H1 (cell line): ENCODE measurements at regions not wholly inside any gene's neighbourhood (a gene's known extent, or its start where the extent isn't known, plus 50 kb on each side); places are given as distances from the start of the nearest gene placed in this dataset.

Source experiments
- CTCF ChIA-PET: fragments of 300-600 bp; sonication (Branson Sonifier 250); formaldehyde crosslinking; loops from one replicate; lab custom pipeline; 2021; ENCODE audit not compliant: partially characterized antibody; lab: Charles Lee
- POLR2A ChIA-PET: fragments of 300-600 bp; sonication (Branson Sonifier 250); formaldehyde crosslinking; loops from one replicate; lab custom pipeline; 2021; ENCODE audit warnings: inconsistent platforms; ENCODE audit not compliant: partially characterized antibody; lab: Charles Lee
- DNase-seq, 2 experiments: peaks; one replicate each; pipeline versions ENCODE4 v3.0.0 to v3.0.0-alpha.2; 2010 to 2022; ENCODE audit warnings: low spot score in 2 of 2, low read depth in 1 of 2, mixed read lengths in 1 of 2
- FAIRE-seq: peaks from 2 replicates; lab custom pipeline; 2011; peaks lifted over from hg19 to GRCh38; lab: Jason Lieb, UNC
- H2AFZ ChIP-seq: 2 replicates; pipeline ENCODE4 v1.8.1; 2012; ENCODE audit warnings: low read length, inconsistent platforms
- H2AK5ac ChIP-seq: 2 replicates; pipeline ENCODE4 v1.6.1; 2013; ENCODE audit warnings: low read depth, low read length
- H2BK120ac ChIP-seq: replicated peaks from 2 replicates; pipeline ENCODE3; 2013; ENCODE audit warnings: low read depth, low read length, inconsistent platforms
- H2BK12ac ChIP-seq: 2 replicates; pipeline ENCODE4 v1.6.1; 2013; ENCODE audit warnings: low read depth, low read length
- H2BK15ac ChIP-seq: 2 replicates; pipeline ENCODE4 v1.6.1; 2013; ENCODE audit warnings: low read length
- H2BK20ac ChIP-seq: 2 replicates; pipeline ENCODE4 v1.6.1; 2013; ENCODE audit warnings: low read length
- H2BK5ac ChIP-seq: 2 replicates; pipeline ENCODE4 v1.6.1; 2013; ENCODE audit warnings: low read depth, low read length
- H3K14ac ChIP-seq: 2 replicates; pipeline ENCODE4 v1.6.1; 2013; ENCODE audit warnings: inconsistent platforms; ENCODE audit not compliant: insufficient read length
- H3K18ac ChIP-seq: 2 replicates; pipeline ENCODE4 v1.6.1; 2013; ENCODE audit warnings: low read length; ENCODE audit errors: extremely low read depth
- H3K23ac ChIP-seq: 2 replicates; pipeline ENCODE4 v1.6.1; 2013; ENCODE audit warnings: inconsistent platforms; ENCODE audit not compliant: insufficient read length
- H3K23me2 ChIP-seq: 2 replicates; pipeline ENCODE4 v1.6.1; 2013; ENCODE audit warnings: low read depth, low read length
- H3K27ac ChIP-seq: 2 replicates; pipeline ENCODE4 v1.6.1; 2011; ENCODE audit warnings: low read depth, low read length, inconsistent platforms
- H3K27me3 ChIP-seq, 4 experiments: replicated peaks in 1 of 4; 1 replicate in 1 of 4; 2 replicates in 3 of 4; pipeline versions ENCODE4 v1.6.1 to v1.8.1; 2011 to 2013; ENCODE audit warnings: low read length in 3 of 4, mild to moderate bottlenecking in 3 of 4, inconsistent platforms in 2 of 4, mixed read lengths in 2 of 4, moderate library complexity in 1 of 4; ENCODE audit not compliant: control insufficient read depth in 3 of 4, insufficient read depth in 3 of 4; ENCODE audit errors: extremely low read depth in 1 of 4
- H3K36me3 ChIP-seq, 4 experiments: 2 replicates each; pipeline versions ENCODE4 v1.6.1 to v1.8.1; 2011 to 2013; ENCODE audit warnings: mild to moderate bottlenecking in 4 of 4, low read length in 3 of 4, moderate library complexity in 2 of 4, control low read depth in 1 of 4, inconsistent platforms in 1 of 4; ENCODE audit not compliant: insufficient read depth in 4 of 4, control insufficient read depth in 2 of 4
- H3K4ac ChIP-seq: replicated peaks from 2 replicates; pipeline ENCODE3; 2013; ENCODE audit warnings: low read length, low read depth, mixed read lengths, inconsistent platforms; ENCODE audit not compliant: insufficient read length
- H3K4me1 ChIP-seq, 4 experiments: replicated peaks in 1 of 4; 1 replicate in 1 of 4; 2 replicates in 3 of 4; pipeline versions ENCODE4 v1.6.1 to v1.8.1; 2011 to 2013; ENCODE audit warnings: low read length in 3 of 4, inconsistent platforms in 2 of 4, mixed read lengths in 1 of 4; ENCODE audit not compliant: insufficient read depth in 4 of 4, control insufficient read depth in 3 of 4
- H3K4me2 ChIP-seq, 2 experiments: 2 replicates each; pipeline versions ENCODE4 v1.6.1 to v1.8.1; 2011 to 2013; ENCODE audit warnings: low read depth in 2 of 2, low read length in 2 of 2, control low read depth in 1 of 2, inconsistent platforms in 1 of 2, mild to moderate bottlenecking in 1 of 2; ENCODE audit not compliant: insufficient read depth in 1 of 2
- H3K4me3 ChIP-seq, 4 experiments: fragments of 200-600, 300-600 bp in 1 of 4; sonication (generic), shearing (Covaris generic), sonication (Bioruptor Twin) in 1 of 4; 2 replicates each; pipeline versions ENCODE4 v1.5.1 to v1.8.1; 2011 to 2016; ENCODE audit warnings: low read length in 4 of 4, low read depth in 3 of 4, control low read depth in 2 of 4, inconsistent platforms in 2 of 4, mild to moderate bottlenecking in 2 of 4, mixed read lengths in 1 of 4, moderate library complexity in 1 of 4; ENCODE audit not compliant: insufficient read depth in 2 of 4; ENCODE audit errors: extremely low read depth in 1 of 4
- H3K56ac ChIP-seq: replicated peaks from 2 replicates; pipeline ENCODE3; 2013; ENCODE audit warnings: low read depth, mild to moderate bottlenecking, mixed read lengths, low read length, inconsistent platforms; ENCODE audit not compliant: insufficient read length
- H3K79me1 ChIP-seq: 2 replicates; pipeline ENCODE4 v1.6.1; 2013; ENCODE audit warnings: low read depth, low read length, control low read depth
- H3K79me2 ChIP-seq, 2 experiments: 2 replicates each; pipeline versions ENCODE4 v1.6.1 to v1.8.1; 2012 to 2013; ENCODE audit warnings: low read length in 2 of 2, mild to moderate bottlenecking in 2 of 2, inconsistent platforms in 1 of 2; ENCODE audit not compliant: insufficient read depth in 2 of 2, control insufficient read depth in 1 of 2
- H3K9ac ChIP-seq, 4 experiments: replicated peaks in 1 of 4; 1 replicate in 1 of 4; 2 replicates in 3 of 4; pipeline versions ENCODE4 v1.6.1 to v1.8.1; 2011 to 2013; ENCODE audit warnings: low read depth in 3 of 4, low read length in 3 of 4, control low read depth in 2 of 4, mild to moderate bottlenecking in 2 of 4, moderate library complexity in 2 of 4, inconsistent platforms in 1 of 4; ENCODE audit errors: extremely low read depth in 1 of 4
- H3K9me3 ChIP-seq, 2 experiments: 2 replicates each; pipeline versions ENCODE4 v1.6.1 to v1.8.1; 2012 to 2013; ENCODE audit warnings: mild to moderate bottlenecking in 2 of 2, moderate library complexity in 2 of 2, control low read depth in 1 of 2, inconsistent platforms in 1 of 2, low read depth in 1 of 2, low read length in 1 of 2, mixed read lengths in 1 of 2; ENCODE audit not compliant: insufficient read depth in 2 of 2
- H4K20me1 ChIP-seq, 2 experiments: replicated peaks in 1 of 2; 2 replicates each; pipeline versions ENCODE3 to v1.8.1; 2011 to 2013; ENCODE audit warnings: inconsistent platforms in 2 of 2, low read length in 2 of 2, mild to moderate bottlenecking in 1 of 2; ENCODE audit not compliant: insufficient read depth in 2 of 2, control insufficient read depth in 1 of 2
- H4K5ac ChIP-seq: 2 replicates; pipeline ENCODE4 v1.6.1; 2013; ENCODE audit warnings: low read length, low read depth, mixed read lengths, inconsistent platforms; ENCODE audit not compliant: insufficient read length
- H4K8ac ChIP-seq: 2 replicates; pipeline ENCODE4 v1.8.0; 2013; ENCODE audit warnings: mild to moderate bottlenecking, moderate library complexity, low read length, inconsistent platforms; ENCODE audit not compliant: insufficient read depth; ENCODE audit errors: extremely low read depth
- H4K91ac ChIP-seq: replicated peaks from 2 replicates; pipeline ENCODE3; 2013; ENCODE audit warnings: low read length, mixed read lengths, inconsistent platforms; ENCODE audit not compliant: insufficient read length
- ATF2 ChIP-seq: IDR thresholded peaks from 2 replicates; pipeline ENCODE4 v1.6.1; 2012; ENCODE audit warnings: low read length, inconsistent platforms
- BCL11A ChIP-seq, 2 experiments: IDR thresholded peaks; one replicate each; pipeline ENCODE4 v1.6.1; 2011; ENCODE audit warnings: low read depth in 2 of 2, low read length in 2 of 2, mild to moderate bottlenecking in 2 of 2
- BRCA1 ChIP-seq: IDR thresholded peaks from 2 replicates; pipeline ENCODE4 v1.6.1; 2012; ENCODE audit warnings: low read depth, low read length, improper control_type of control experiment
- CBX5 ChIP-seq: fragments of 300-800, 300-1000 bp; sonication (generic); IDR thresholded peaks from 2 replicates; pipeline ENCODE4 v1.7.1; 2016; ENCODE audit warnings: antibody characterized with exemption, low read length, low read depth
- CBX8 ChIP-seq: fragments of 300-800, 300-1000 bp; sonication (generic); IDR thresholded peaks from 2 replicates; pipeline ENCODE4 v1.7.1; 2016; ENCODE audit warnings: low read depth, low read length, borderline replicate concordance
- JUN ChIP-seq: IDR thresholded peaks from 2 replicates; pipeline ENCODE4 v1.6.1; 2011; ENCODE audit warnings: low read depth, mild to moderate bottlenecking, improper control_type of control experiment, low read length
- MAFK ChIP-seq: IDR thresholded peaks from 2 replicates; pipeline ENCODE4 v1.6.1; 2012; ENCODE audit warnings: low read depth, mild to moderate bottlenecking, improper control_type of control experiment, low read length
- NRF1 ChIP-seq: IDR thresholded peaks from 2 replicates; pipeline ENCODE4 v1.6.1; 2011; ENCODE audit warnings: mild to moderate bottlenecking, low read depth, low read length, improper control_type of control experiment
- RXRA ChIP-seq: IDR thresholded peaks from 2 replicates; pipeline ENCODE4 v1.6.1; 2011; ENCODE audit warnings: low read depth, mild to moderate bottlenecking, low read length, moderate library complexity; ENCODE audit not compliant: insufficient read depth
- USF2 ChIP-seq: IDR thresholded peaks from 2 replicates; pipeline ENCODE4 v1.6.1; 2011; ENCODE audit warnings: low read length, improper control_type of control experiment
- WGBS, 2 experiments: shearing (Covaris generic) in 1 of 2; methylation state at CpG; one replicate each; pipeline versions ENCODE4 v1.1.6 to v1.1.7; 2013 to 2015; ENCODE audit warnings: low lambda C conversion rate in 2 of 2, mixed read lengths in 2 of 2, inconsistent platforms in 1 of 2, low coverage in 1 of 2, missing lambda C conversion rate in 1 of 2; ENCODE audit not compliant: insufficient replicate concordance in 2 of 2, insufficient coverage in 1 of 2, insufficient read length in 1 of 2; ENCODE audit errors: extremely low coverage in 1 of 2, missing lambda C conversion rate in 1 of 2; 5-methylcytosine and 5-hydroxymethylcytosine counted together

GRCh38 chr4:107472265-107472948, 247.6 kb downstream of the PAPSS1 start:
- H4K20me1 ChIP-seq = no peaks in the 10 kb centered on the region
- no peak overlapping the region for H3K9ac ChIP-seq
- no peak overlapping the region for H4K8ac ChIP-seq
- DNase-seq = no peak
- no peak overlapping the region for H4K91ac ChIP-seq
- no peak overlapping the region for H3K56ac ChIP-seq
- H2BK15ac ChIP-seq = no peak overlapping the region
- H2BK12ac ChIP-seq = no peak overlapping the region
- H3K27ac ChIP-seq = no peak overlapping the region
- 87% methylated on average over 1 of the region's 1 CpG; no CpG with 5 or more reads in 1 of the 2 experiments for WGBS, 2 experiments
- no peak for FAIRE-seq
- no peak overlapping the region for H3K4me2 ChIP-seq
- H3K9me3 ChIP-seq = no peaks in the 10 kb centered on the region
- H3K4me1 ChIP-seq = no peaks in the 10 kb centered on the region
- no peaks in the 10 kb centered on the region for H3K79me1 ChIP-seq
- no peaks in the 10 kb centered on the region for H3K27me3 ChIP-seq
- no peaks in the 10 kb centered on the region for H3K36me3 ChIP-seq
- H3K23me2 ChIP-seq = no peaks in the 10 kb centered on the region
- no peaks in the 10 kb centered on the region for H3K79me2 ChIP-seq
- H2AK5ac ChIP-seq = no peak overlapping the region
- H3K14ac ChIP-seq = no peak overlapping the region
- no peak overlapping the region for H3K23ac ChIP-seq
- no peak overlapping the region for H2BK5ac ChIP-seq
- H2AFZ ChIP-seq = no peak overlapping the region
- no peak overlapping the region for H3K18ac ChIP-seq
- no peak overlapping the region for H2BK20ac ChIP-seq
- ChIA-PET CTCF (no interaction called here), POLR2A (no interaction called here)
- H3K4me3 ChIP-seq = no peak overlapping the region
- H2BK120ac ChIP-seq = no peak overlapping the region
- no peak overlapping the region for H4K5ac ChIP-seq
- no peak overlapping the region for H3K4ac ChIP-seq
- no peak for TF ChIP-seq ATF2
- TF ChIP-seq CBX8 = no peak
- TF ChIP-seq BCL11A (IDR thresholded peaks at IDR 0.05; ENCODE audit: low read depth in 2 of 2, low read length in 2 of 2) = no peak
- TF ChIP-seq CBX5 = no peak
- TF ChIP-seq NRF1 = no peak
- no peak for TF ChIP-seq USF2
- TF ChIP-seq JUN = no peak
- no peak for TF ChIP-seq BRCA1
- no peak for TF ChIP-seq RXRA
- no peak for TF ChIP-seq MAFK
